PFSK-1 (cell line): ENCODE measurements at regions not wholly inside any gene's neighbourhood (a gene's known extent, or its start where the extent isn't known, plus 50 kb on each side); places are given as distances from the start of the nearest gene placed in this dataset.

Source experiments
- POLR2AphosphoS5 ChIP-seq: IDR thresholded peaks from 2 replicates; pipeline ENCODE4 v1.6.1; 2012; ENCODE audit warnings: low read depth, mild to moderate bottlenecking, control low read depth, low read length, moderate library complexity
- REST ChIP-seq, 2 experiments: IDR thresholded peaks; 2 replicates each; pipeline versions ENCODE4 v1.6.1 to v1.8.0; 2011 to 2012; ENCODE audit warnings: low read depth in 2 of 2, low read length in 2 of 2, control low read depth in 1 of 2, inconsistent platforms in 1 of 2, mild to moderate bottlenecking in 1 of 2, moderate library complexity in 1 of 2; ENCODE audit not compliant: insufficient read depth in 1 of 2
- TAF1 ChIP-seq: IDR thresholded peaks from 2 replicates; pipeline ENCODE4 v1.6.1; 2012; ENCODE audit warnings: low read length, control low read depth, borderline replicate concordance; ENCODE audit not compliant: insufficient read depth

DNA sequence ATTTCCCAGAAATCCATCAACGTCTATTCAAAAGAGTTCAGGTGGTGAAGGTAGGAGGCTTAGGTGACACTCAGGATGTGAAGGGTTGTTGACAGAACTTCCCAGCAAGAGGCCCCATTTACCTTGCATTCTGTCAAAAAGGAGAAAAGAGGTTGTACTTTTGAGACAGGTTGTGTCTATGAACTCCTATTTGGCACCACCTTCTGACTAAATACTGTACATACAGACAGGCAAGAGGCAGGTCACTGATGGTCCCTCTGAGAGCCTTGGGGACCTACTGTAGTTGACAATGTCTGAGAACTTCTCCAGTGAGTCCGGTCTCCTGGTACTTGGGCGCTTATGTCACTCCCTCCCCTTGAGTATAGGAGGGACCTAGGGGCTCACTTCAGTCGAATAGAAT, 479.3 kb upstream of the ZFHX3 start:
- TF ChIP-seq POLR2AphosphoS5 (no peak), TAF1 (no peak), REST (IDR thresholded peaks at IDR 0.05; ENCODE audit: insufficient read depth in 1 of 2, low read depth in 2 of 2, low read length in 2 of 2) (no peak)
